ENCODE measurements at regions not wholly inside any gene's neighbourhood (a gene's known extent, or its start where the extent isn't known, plus 50 kb on each side); places are given as distances from the start of the nearest gene placed in this dataset.

GRCh38 chr5:161600156-161600555 lies 53.6 kb upstream of the GABRB2 start (continued):
- TF ChIP-seq TOE1 (CRISPR knock-in tag; IDR thresholded peaks at IDR 0.05) = no peak
- no peak for TF ChIP-seq KIAA2018 (CRISPR knock-in tag; IDR thresholded peaks at IDR 0.05; ENCODE audit: borderline replicate concordance)

GRCh38 chr5:161598686-161599085 lies 52.2 kb upstream of the GABRB2 start:
- CTCF ChIA-PET (ENCODE audit: low intra/inter-chr PET ratio, low total read pairs) = no interaction called here
- Histone ChIP-seq H2AFZ (ENCODE audit: low read length) (no peak overlapping the region), H3K36me3 (replicated peaks in 1 of 2; ENCODE audit: control insufficient read depth in 1 of 2, insufficient read depth in 2 of 2, low read length in 2 of 2) (no peaks in the 10 kb centered on the region), H3K4me3 (replicated peaks in 1 of 3; ENCODE audit: insufficient read depth in 1 of 3, low read depth in 2 of 3, low read length in 3 of 3) (no peak overlapping the region), H3K4me2 (ENCODE audit: low read depth, low read length) (no peak overlapping the region), H3K9me3 (ENCODE audit: low read length) (no peaks in the 10 kb centered on the region), H3K27me3 (ENCODE audit: control insufficient read depth in 1 of 2, insufficient read depth in 2 of 2, low read length in 2 of 2) (no peaks in the 10 kb centered on the region), H3K27ac (ENCODE audit: extremely low read length, insufficient read depth, low read length) (no peak overlapping the region), H3K9ac (ENCODE audit: insufficient read depth, low read depth, low read length) (no peak overlapping the region), H4K20me1 (ENCODE audit: insufficient read depth, low read length) (no peaks in the 10 kb centered on the region), H3K4me1 (ENCODE audit: insufficient read depth, low read length) (no peaks in the 10 kb centered on the region), H3K79me2 (ENCODE audit: insufficient read depth, low read length) (no peaks in the 10 kb centered on the region)
- FAIRE-seq = no peak
- POLR2A ChIA-PET = no interaction called here
- ATAC-seq = no peak
- WGBS (ENCODE audit: low lambda C conversion rate) = 34% methylated on average over 4 of the region's 4 CpGs
- intact Hi-C loops (cut with micrococcal nuclease; ENCODE audit: unreplicated experiment) (no loop called here), in situ Hi-C loops (cut with HindIII; ENCODE audit: extremely low pct_ligation_motif_present, low pct_unique_long_range_greater_than_20kb) (no loop called here)
- DNase-seq (ENCODE audit: low spot score) = no peak
- no TSS peak for BruUV-seq (replicated peaks)
- TF ChIP-seq KLF15 (CRISPR knock-in tag; IDR thresholded peaks at IDR 0.05; ENCODE audit: borderline replicate concordance) (no peak), KDM5B (CRISPR knock-in tag; IDR thresholded peaks at IDR 0.05; ENCODE audit: borderline replicate concordance) (no peak), SALL2 (CRISPR knock-in tag; IDR thresholded peaks at IDR 0.05) (no peak), HIVEP1 (CRISPR knock-in tag; IDR thresholded peaks at IDR 0.05) (no peak), HDAC2 (CRISPR knock-in tag; IDR thresholded peaks at IDR 0.05) (no peak), MLLT10 (CRISPR knock-in tag; IDR thresholded peaks at IDR 0.05) (no peak), ZFP91 (CRISPR knock-in tag; IDR thresholded peaks at IDR 0.05; ENCODE audit: borderline replicate concordance) (no peak), KDM2A (CRISPR knock-in tag; IDR thresholded peaks at IDR 0.05; ENCODE audit: borderline replicate concordance, low read depth) (no peak), ZNF235 (CRISPR knock-in tag; IDR thresholded peaks at IDR 0.05; ENCODE audit: borderline replicate concordance) (no peak), U2AF2 (IDR thresholded peaks at IDR 0.05; ENCODE audit: low read depth, low read length) (no peak), CERS6 (CRISPR knock-in tag; IDR thresholded peaks at IDR 0.05) (no peak), MED8 (CRISPR knock-in tag; IDR thresholded peaks at IDR 0.05; ENCODE audit: insufficient replicate concordance) (no peak)
